Lower leg skin (tissue), 4 donors: ENCODE measurements at regions not wholly inside any gene's neighbourhood (a gene's known extent, or its start where the extent isn't known, plus 50 kb on each side); places are given as distances from the start of the nearest gene placed in this dataset.

Experiments used
- DNase-seq, 2 donors: peaks; one replicate each; pipeline ENCODE4 v3.0.0-alpha.2; 2019; ENCODE audit warnings: low spot score in 2 of 2
- H3K4me3 ChIP-seq: fragments of 200-600 bp; sonication (generic); 2 replicates; pipeline ENCODE4 v1.5.1; 2017; ENCODE audit warnings: mild to moderate bottlenecking, low read depth; ENCODE audit not compliant: poor library complexity, severe bottlenecking
- CTCF ChIP-seq, 3 donors: fragments of 450-650 bp; IDR thresholded peaks; one replicate each; pipeline ENCODE4 v1.5.1; 2016; ENCODE audit warnings: antibody characterized with exemption in 3 of 3, mild to moderate bottlenecking in 3 of 3, moderate library complexity in 2 of 3
- POLR2A ChIP-seq, 2 donors: fragments of 450-650 bp; IDR thresholded peaks; one replicate each; pipeline ENCODE4 v1.6.1; 2016 to 2017; ENCODE audit warnings: antibody characterized with exemption in 2 of 2, mild to moderate bottlenecking in 1 of 2, moderate library complexity in 1 of 2
- WGBS, 2 donors: methylation state at CpG; one replicate each; pipeline ENCODE4 v1.1.5; 2018; 5-methylcytosine and 5-hydroxymethylcytosine counted together
- intact Hi-C: fragments of 100-400 bp; cut with DNase I; formaldehyde crosslinking; loops from one replicate; pipeline ENCODE4 v1.15.0; 2023; ENCODE audit warnings: low total_unique reads

GRCh38 chr19:22545751-22546150, 88.4 kb upstream of the ZNF492 start:
- TF ChIP-seq POLR2A (IDR thresholded peaks at IDR 0.05) (no peak), CTCF (IDR thresholded peaks at IDR 0.05) (no peak)
- intact Hi-C loops: no loop called here
- H3K4me3 ChIP-seq: no peak overlapping the region
- 20 to 23% methylated on average over 5 of the region's 5 CpGs for WGBS, 2 donors
- no peak for DNase-seq

- DNase-seq: no peak
- intact Hi-C loops: no loop called here
- 84 to 89% methylated on average over 5 of the region's 5 CpGs for WGBS, 2 donors
- TF ChIP-seq POLR2A (IDR thresholded peaks at IDR 0.05) (no peak), CTCF (IDR thresholded peaks at IDR 0.05) (no peak)
- H3K4me3 ChIP-seq: no peak overlapping the region
Measured at GRCh38 chr19:22533761-22534160, 100.4 kb upstream of the ZNF492 start.

- 1 to 5% methylated on average over 39 to 42 of the region's 43 CpGs for WGBS, 2 donors
- intact Hi-C loops: no loop called here
- peak in 1 of 2 donors; percentile 25 for DNase-seq
- H3K4me3 ChIP-seq: no peak overlapping the region
- TF ChIP-seq CTCF (IDR thresholded peaks at IDR 0.05) (no peak), POLR2A (IDR thresholded peaks at IDR 0.05) (no peak)
Measured at GRCh38 chr19:22532388-22533300, 101.5 kb upstream of the ZNF492 start.

GRCh38 chr19:22530042-22530441, 104.1 kb upstream of the ZNF492 start:
- TF ChIP-seq CTCF (IDR thresholded peaks at IDR 0.05) (no peak), POLR2A (IDR thresholded peaks at IDR 0.05) (no peak)
- no peak for DNase-seq
- WGBS, 2 donors: 83 to 86% methylated on average over 4 of the region's 4 CpGs
- intact Hi-C loops: no loop called here
- H3K4me3 ChIP-seq: no peak overlapping the region

GRCh38 chr19:22528956-22529355, 105.2 kb upstream of the ZNF492 start:
- no peak overlapping the region for H3K4me3 ChIP-seq
- intact Hi-C loops: no loop called here
- TF ChIP-seq CTCF (IDR thresholded peaks at IDR 0.05) (no peak), POLR2A (IDR thresholded peaks at IDR 0.05) (no peak)
- DNase-seq: no peak
- WGBS, 2 donors: 67 to 76% methylated on average over 8 of the region's 8 CpGs
